Skeletal muscle tissue (tissue), 3 donors: ENCODE measurements at regions not wholly inside any gene's neighbourhood (a gene's known extent, or its start where the extent isn't known, plus 50 kb on each side); places are given as distances from the start of the nearest gene placed in this dataset.

Source experiments
- H3K27ac ChIP-seq: one replicate; pipeline ENCODE4 v1.7.0; 2013; ENCODE audit warnings: mild to moderate bottlenecking, low read depth, low read length, inconsistent platforms
- H3K27me3 ChIP-seq, 3 donors: one replicate each; pipeline ENCODE4 v1.7.0; 2013; ENCODE audit warnings: low read length in 3 of 3; ENCODE audit not compliant: control insufficient read depth in 3 of 3, insufficient read depth in 3 of 3
- H3K36me3 ChIP-seq, 3 donors: one replicate each; pipeline ENCODE4 v1.7.0; 2013; ENCODE audit warnings: low read length in 3 of 3; ENCODE audit not compliant: control insufficient read depth in 3 of 3, insufficient read depth in 3 of 3
- H3K4me1 ChIP-seq, 3 donors: one replicate each; pipeline ENCODE4 v1.7.0; 2013; ENCODE audit warnings: low read length in 3 of 3, mild to moderate bottlenecking in 3 of 3; ENCODE audit not compliant: control insufficient read depth in 3 of 3, insufficient read depth in 3 of 3
- H3K4me3 ChIP-seq, 3 donors: one replicate each; pipeline ENCODE4 v1.7.0; 2013; ENCODE audit warnings: low read length in 3 of 3
- H3K9ac ChIP-seq, 3 donors: one replicate each; pipeline ENCODE4 v1.7.0; 2013; ENCODE audit warnings: low read length in 3 of 3, mild to moderate bottlenecking in 3 of 3, moderate library complexity in 2 of 3, low read depth in 1 of 3
- H3K9me3 ChIP-seq, 3 donors: one replicate each; pipeline ENCODE4 v1.7.0; 2013; ENCODE audit warnings: low read length in 3 of 3; ENCODE audit not compliant: control insufficient read depth in 3 of 3
- donor health status: Osteomylitis.

- Histone ChIP-seq H3K27me3 (peaks cover 0 to 13% (median 4%) of the 10 kb centered on the region in 3 donors), H3K4me3 (no peak overlapping the region), H3K4me1 (no peaks in the 10 kb centered on the region), H3K36me3 (no peaks in the 10 kb centered on the region), H3K9me3 (peaks cover 0 to 12% (median 8%) of the 10 kb centered on the region in 3 donors), H3K9ac (no peak overlapping the region), H3K27ac (no peak overlapping the region)
Observed at GRCh38 chr1:29864431-29865022, 628.2 kb downstream of the PTPRU start.

DNA sequence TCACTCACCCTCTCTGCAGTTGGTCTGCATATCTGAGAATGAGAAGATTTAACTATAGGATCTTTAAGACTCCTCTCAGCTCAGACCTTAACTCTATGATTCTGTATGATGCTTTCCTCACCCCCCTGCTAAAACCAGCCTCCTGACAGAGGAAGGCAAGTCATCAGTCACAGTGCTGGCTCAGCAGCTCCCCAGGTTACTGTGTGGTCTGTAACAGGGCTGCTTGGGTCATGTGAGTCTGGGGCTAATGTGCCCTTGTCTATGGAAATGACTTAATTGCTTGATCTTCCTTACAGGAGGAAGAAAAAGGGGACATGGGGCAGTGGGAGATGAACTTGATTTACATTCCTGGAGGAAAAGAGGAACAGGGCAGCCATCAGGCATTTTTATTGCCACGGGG, 625.6 kb downstream of the PTPRU start:
- H3K36me3 ChIP-seq = no peaks in the 10 kb centered on the region
- peaks cover 0 to 6% (median 6%) of the 10 kb centered on the region in 3 donors for H3K4me1 ChIP-seq
- no peak overlapping the region for H3K4me3 ChIP-seq
- peaks cover 0 to 12% (median 8%) of the 10 kb centered on the region in 3 donors for H3K9me3 ChIP-seq
- H3K27me3 ChIP-seq = peaks cover 0 to 17% (median 3%) of the 10 kb centered on the region in 3 donors
- no peak overlapping the region for H3K27ac ChIP-seq
- no peak overlapping the region for H3K9ac ChIP-seq

DNA sequence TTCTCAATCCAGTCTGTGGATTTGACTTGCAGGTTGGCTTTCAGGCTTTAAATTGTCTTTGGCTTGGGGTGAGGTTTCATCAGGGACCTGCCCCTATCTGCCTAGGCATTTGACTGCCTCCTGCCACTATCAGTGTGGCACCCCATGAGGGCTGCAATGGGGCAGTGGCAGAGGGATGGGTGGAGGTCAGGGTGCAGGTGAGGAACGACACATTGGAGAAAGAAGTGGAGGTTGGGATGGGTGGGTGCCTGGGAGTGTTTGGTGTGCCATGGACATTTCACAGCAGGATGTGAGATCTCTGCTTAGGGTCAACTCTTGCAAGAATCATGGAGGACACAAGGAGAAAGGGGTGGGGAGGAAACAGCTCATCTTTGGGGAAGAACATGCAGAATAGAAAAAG, 625.1 kb downstream of the PTPRU start:
- peaks cover 0 to 6% (median 6%) of the 10 kb centered on the region in 3 donors for H3K4me1 ChIP-seq
- no peaks in the 10 kb centered on the region for H3K36me3 ChIP-seq
- peak overlapping the region in 1 of 3 donors; percentile 15 for H3K4me3 ChIP-seq
- no peak overlapping the region for H3K27ac ChIP-seq
- peaks cover 0 to 17% (median 0%) of the 10 kb centered on the region in 3 donors for H3K27me3 ChIP-seq
- H3K9me3 ChIP-seq = peaks cover 0 to 12% (median 8%) of the 10 kb centered on the region in 3 donors
- no peak overlapping the region for H3K9ac ChIP-seq

GRCh38 chr1:29860681-29861080, 624.4 kb downstream of the PTPRU start:
- H3K27me3 ChIP-seq = peaks cover 0 to 25% (median 0%) of the 10 kb centered on the region in 3 donors
- H3K4me3 ChIP-seq = no peak overlapping the region
- H3K9ac ChIP-seq = no peak overlapping the region
- H3K4me1 ChIP-seq = peaks cover 0 to 6% (median 6%) of the 10 kb centered on the region in 3 donors
- no peak overlapping the region for H3K27ac ChIP-seq
- H3K9me3 ChIP-seq = peaks cover 0 to 12% (median 8%) of the 10 kb centered on the region in 3 donors
- H3K36me3 ChIP-seq = no peaks in the 10 kb centered on the region

- H3K9ac ChIP-seq = no peak overlapping the region
- H3K27ac ChIP-seq = no peak overlapping the region
- peaks cover 0 to 6% (median 6%) of the 10 kb centered on the region in 3 donors for H3K4me1 ChIP-seq
- peaks cover 0 to 12% (median 8%) of the 10 kb centered on the region in 3 donors for H3K9me3 ChIP-seq
- no peaks in the 10 kb centered on the region for H3K36me3 ChIP-seq
- no peak overlapping the region for H3K4me3 ChIP-seq
- peaks cover 0 to 28% (median 2%) of the 10 kb centered on the region in 3 donors for H3K27me3 ChIP-seq
Observed at GRCh38 chr1:29860056-29860455, 623.7 kb downstream of the PTPRU start.

DNA sequence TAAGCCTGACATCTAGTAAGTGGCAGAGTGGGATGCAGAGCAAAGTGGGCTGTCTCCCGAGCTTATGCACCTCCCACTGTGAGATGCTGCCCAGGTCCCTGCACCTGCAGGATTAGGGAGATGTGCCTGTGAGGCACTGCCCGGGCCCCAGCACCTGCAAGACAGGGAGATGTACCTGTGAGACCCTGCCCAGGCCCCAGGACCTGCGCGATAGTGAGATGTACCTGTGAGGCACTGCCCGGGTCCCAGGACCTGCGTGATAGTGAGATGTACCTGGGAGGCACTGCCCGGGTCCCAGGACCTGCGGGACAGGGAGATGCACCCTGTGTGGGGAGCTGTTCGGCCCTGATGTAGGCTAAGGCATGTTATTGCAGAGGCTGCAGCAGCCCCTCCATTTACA, 622.8 kb downstream of the PTPRU start:
- no peak overlapping the region for H3K9ac ChIP-seq
- no peak overlapping the region for H3K27ac ChIP-seq
- H3K27me3 ChIP-seq = peaks cover 3 to 33% (median 7%) of the 10 kb centered on the region in 3 donors
- peaks cover 0 to 6% (median 6%) of the 10 kb centered on the region in 3 donors for H3K4me1 ChIP-seq
- peaks cover 0 to 12% (median 6%) of the 10 kb centered on the region in 3 donors for H3K9me3 ChIP-seq
- no peak overlapping the region for H3K4me3 ChIP-seq
- no peaks in the 10 kb centered on the region for H3K36me3 ChIP-seq

- no peak overlapping the region for H3K27ac ChIP-seq
- peaks cover 3 to 33% (median 11%) of the 10 kb centered on the region in 3 donors for H3K27me3 ChIP-seq
- no peak overlapping the region for H3K9ac ChIP-seq
- peaks cover 0 to 12% (median 3%) of the 10 kb centered on the region in 3 donors for H3K9me3 ChIP-seq
- no peaks in the 10 kb centered on the region for H3K36me3 ChIP-seq
- peaks cover 0 to 6% (median 6%) of the 10 kb centered on the region in 3 donors for H3K4me1 ChIP-seq
- no peak overlapping the region for H3K4me3 ChIP-seq
Observed at GRCh38 chr1:29858646-29859045, 622.3 kb downstream of the PTPRU start.

- no peak overlapping the region for H3K9ac ChIP-seq
- H3K27me3 ChIP-seq = peaks cover 14 to 45% (median 15%) of the 10 kb centered on the region in 3 donors
- H3K4me3 ChIP-seq = no peak overlapping the region
- peaks cover 0 to 6% (median 6%) of the 10 kb centered on the region in 3 donors for H3K4me1 ChIP-seq
- H3K36me3 ChIP-seq = no peaks in the 10 kb centered on the region
- no peak overlapping the region for H3K27ac ChIP-seq
- peaks cover 0 to 11% (median 3%) of the 10 kb centered on the region in 3 donors for H3K9me3 ChIP-seq
Observed at GRCh38 chr1:29856340-29857114, 620.2 kb downstream of the PTPRU start.

- Histone ChIP-seq H3K27ac (no peak overlapping the region), H3K4me1 (peaks cover 0 to 6% (median 6%) of the 10 kb centered on the region in 3 donors)
Observed at GRCh38 chr1:29855561-29856160, 619.3 kb downstream of the PTPRU start.

More at GRCh38 chr1:29855561-29856160, 619.3 kb downstream of the PTPRU start:
- Histone ChIP-seq H3K36me3 (no peaks in the 10 kb centered on the region), H3K9ac (no peak overlapping the region), H3K27me3 (peaks cover 19 to 50% (median 22%) of the 10 kb centered on the region in 3 donors), H3K9me3 (peaks cover 0 to 5% (median 1%) of the 10 kb centered on the region in 3 donors), H3K4me3 (no peak overlapping the region)
